ENCODE measurements at regions not wholly inside any gene's neighbourhood (a gene's known extent, or its start where the extent isn't known, plus 50 kb on each side); places are given as distances from the start of the nearest gene placed in this dataset.

GRCh38 chr1:69055194-69055593, 512.5 kb upstream of the LRRC7 start:
- TF ChIP-seq CTCF (IDR thresholded peaks at IDR 0.05; ENCODE audit: low read length): no peak
- TF ChIP-seq EZH2 (IDR thresholded peaks at IDR 0.05; ENCODE audit: borderline replicate concordance, low read length): no peak
